Amniotic stem cell (primary cell): ENCODE measurements at regions not wholly inside any gene's neighbourhood (a gene's known extent, or its start where the extent isn't known, plus 50 kb on each side); places are given as distances from the start of the nearest gene placed in this dataset.
"Not testable (repeated sequence)": the region's sequence is repeated elsewhere in the genome, so short reads cannot be mapped to it uniquely, and the experiment has no call there.

Source experiments
- DNase-seq: peaks from one replicate; lab custom pipeline; 2025; lab: John Stamatoyannopoulos, UW

- no peak for DNase-seq
Observed at GRCh38 chr3:25952133-25952532, 162.2 kb downstream of the OXSM start.

- no peak for DNase-seq
Observed at GRCh38 chr3:25957026-25957425, 167.1 kb downstream of the OXSM start.

GRCh38 chr3:25960776-25961175, 170.9 kb downstream of the OXSM start:
- no peak for DNase-seq

GRCh38 chr3:25962255-25962654, 172.4 kb downstream of the OXSM start:
- no peak for DNase-seq

GRCh38 chr3:25964141-25964540, 174.3 kb downstream of the OXSM start:
- no peak for DNase-seq

GRCh38 chr3:25967385-25967784, 177.5 kb downstream of the OXSM start:
- DNase-seq = no peak

GRCh38 chr3:25971736-25972135, 181.8 kb downstream of the OXSM start:
- no peak for DNase-seq

GRCh38 chr3:25973122-25973521, 183.2 kb downstream of the OXSM start:
- no peak for DNase-seq

GRCh38 chr3:25982756-25983155, 192.9 kb downstream of the OXSM start:
- no peak for DNase-seq

- DNase-seq = no peak
Observed at GRCh38 chr3:25985621-25986020, 195.7 kb downstream of the OXSM start.

GRCh38 chr3:25992606-25993005, 202.7 kb downstream of the OXSM start:
- DNase-seq = no peak

- DNase-seq = no peak
Observed at GRCh38 chr3:26004172-26004571, 214.3 kb downstream of the OXSM start.

GRCh38 chr3:26011276-26011675, 221.4 kb downstream of the OXSM start:
- no peak for DNase-seq

GRCh38 chr3:26012241-26012745, 222.4 kb downstream of the OXSM start:
- DNase-seq = no peak

- no peak for DNase-seq
Observed at GRCh38 chr3:26015752-26016151, 225.9 kb downstream of the OXSM start.

GRCh38 chr3:26018889-26019288, 229.0 kb downstream of the OXSM start:
- DNase-seq = no peak

- DNase-seq = not testable (repeated sequence)
Observed at GRCh38 chr3:26024206-26024605, 234.3 kb downstream of the OXSM start.

- DNase-seq = no peak
Observed at GRCh38 chr3:26029321-26029720, 239.4 kb downstream of the OXSM start.

- DNase-seq = not testable (repeated sequence)
Observed at GRCh38 chr3:26042126-26042525, 252.2 kb downstream of the OXSM start.

- no peak for DNase-seq
Observed at GRCh38 chr3:26049951-26050350, 260.1 kb downstream of the OXSM start.

GRCh38 chr3:26050776-26051175, 260.9 kb downstream of the OXSM start:
- no peak for DNase-seq

- DNase-seq = no peak
Observed at GRCh38 chr3:26058901-26059321, 269.0 kb downstream of the OXSM start.

GRCh38 chr3:26061947-26062346, 272.1 kb downstream of the OXSM start:
- no peak for DNase-seq

- DNase-seq = no peak
Observed at GRCh38 chr3:26064297-26064696, 274.4 kb downstream of the OXSM start.

- no peak for DNase-seq
Observed at GRCh38 chr3:26068890-26069289, 279.0 kb downstream of the OXSM start.
